H9 (cell line): ENCODE measurements at regions not wholly inside any gene's neighbourhood (a gene's known extent, or its start where the extent isn't known, plus 50 kb on each side); places are given as distances from the start of the nearest gene placed in this dataset.

Source experiments
- DNase-seq: peaks from one replicate; pipeline ENCODE4 v3.0.0-alpha.2; 2017
- H2AFZ ChIP-seq: one replicate; pipeline ENCODE4 v1.6.1; 2013; ENCODE audit warnings: mild to moderate bottlenecking, low read length, control low read depth, moderate library complexity
- H2AK5ac ChIP-seq: 2 replicates; pipeline ENCODE4 v1.6.1; 2013; ENCODE audit warnings: low read length, control low read depth, mixed read lengths; ENCODE audit not compliant: insufficient read length
- H2BK120ac ChIP-seq: one replicate; pipeline ENCODE4 v1.6.1; 2013; ENCODE audit warnings: low read depth, mild to moderate bottlenecking, low read length, control low read depth, inconsistent platforms; ENCODE audit not compliant: poor library complexity, severe bottlenecking
- H2BK12ac ChIP-seq: 2 replicates; pipeline ENCODE4 v1.6.1; 2013; ENCODE audit warnings: low read length, control low read depth, mixed read lengths, low read depth; ENCODE audit not compliant: insufficient read length
- H2BK15ac ChIP-seq: 2 replicates; pipeline ENCODE4 v1.6.1; 2013; ENCODE audit warnings: low read depth, low read length, control low read depth
- H2BK20ac ChIP-seq: one replicate; pipeline ENCODE4 v1.6.1; 2013; ENCODE audit warnings: low read depth, mild to moderate bottlenecking, low read length, control low read depth, inconsistent platforms; ENCODE audit not compliant: poor library complexity, severe bottlenecking
- H2BK5ac ChIP-seq: 2 replicates; pipeline ENCODE4 v1.6.1; 2013; ENCODE audit warnings: low read length, control low read depth, mixed read lengths; ENCODE audit not compliant: insufficient read length
- H3K14ac ChIP-seq: 2 replicates; pipeline ENCODE4 v1.6.1; 2013; ENCODE audit warnings: low read length, control low read depth; ENCODE audit not compliant: insufficient read depth
- H3K18ac ChIP-seq: 2 replicates; pipeline ENCODE4 v1.6.1; 2013; ENCODE audit warnings: low read depth, mild to moderate bottlenecking, mixed read lengths, low read length, control low read depth; ENCODE audit not compliant: insufficient read length
- H3K23ac ChIP-seq: 2 replicates; pipeline ENCODE4 v1.6.1; 2013; ENCODE audit warnings: low read length, control low read depth, mixed read lengths, low read depth; ENCODE audit not compliant: insufficient read length
- H3K23me2 ChIP-seq: 2 replicates; pipeline ENCODE4 v1.6.1; 2013; ENCODE audit warnings: low read depth, mild to moderate bottlenecking, mixed read lengths, low read length, control low read depth; ENCODE audit not compliant: insufficient read length, poor library complexity, severe bottlenecking
- H3K27ac ChIP-seq: 2 replicates; pipeline ENCODE4 v1.5.1; 2013; ENCODE audit warnings: low read length, control low read depth, mixed read lengths, low read depth; ENCODE audit not compliant: insufficient read length
- H3K27me3 ChIP-seq: 2 replicates; pipeline ENCODE4 v1.6.1; 2013; ENCODE audit warnings: low read length, control low read depth, inconsistent platforms; ENCODE audit not compliant: insufficient read depth
- H3K4ac ChIP-seq: 2 replicates; pipeline ENCODE4 v1.6.1; 2013; ENCODE audit warnings: low read depth, mild to moderate bottlenecking, control low read depth, inconsistent platforms, low read length, moderate library complexity
- H3K4me1 ChIP-seq: 2 replicates; pipeline ENCODE4 v1.6.1; 2013; ENCODE audit warnings: low read length, control low read depth, inconsistent platforms; ENCODE audit not compliant: insufficient read depth
- H3K4me2 ChIP-seq: 2 replicates; pipeline ENCODE4 v1.6.1; 2013; ENCODE audit warnings: low read length, control low read depth, mixed read lengths; ENCODE audit not compliant: insufficient read length, insufficient read depth
- H3K56ac ChIP-seq: 2 replicates; pipeline ENCODE4 v1.6.1; 2013; ENCODE audit warnings: low read depth, mild to moderate bottlenecking, mixed read lengths, low read length, control low read depth; ENCODE audit not compliant: insufficient read length
- H3K79me1 ChIP-seq: 2 replicates; pipeline ENCODE4 v1.6.1; 2013; ENCODE audit warnings: low read depth, mild to moderate bottlenecking, moderate library complexity, low read length, control low read depth, inconsistent platforms; ENCODE audit not compliant: insufficient read depth, poor library complexity, severe bottlenecking
- H3K79me2 ChIP-seq: 2 replicates; pipeline ENCODE4 v1.6.1; 2013; ENCODE audit warnings: low read length, control low read depth, inconsistent platforms; ENCODE audit not compliant: insufficient read depth
- H3K9ac ChIP-seq: 2 replicates; pipeline ENCODE4 v1.6.1; 2013; ENCODE audit warnings: low read length, control low read depth, mixed read lengths; ENCODE audit not compliant: insufficient read length; ENCODE audit errors: extremely low read depth
- H3K9me3 ChIP-seq: one replicate; pipeline ENCODE4 v1.6.1; 2013; ENCODE audit warnings: low read depth, low read length, inconsistent platforms; ENCODE audit not compliant: control insufficient read depth
- H3T11ph ChIP-seq: one replicate; pipeline ENCODE4 v1.6.1; 2013; ENCODE audit warnings: mild to moderate bottlenecking, low read length, control low read depth, inconsistent platforms
- H4K20me1 ChIP-seq: one replicate; pipeline ENCODE4 v1.6.1; 2013; ENCODE audit not compliant: control insufficient read depth, insufficient read length, insufficient read depth
- H4K5ac ChIP-seq: 2 replicates; pipeline ENCODE4 v1.6.1; 2013; ENCODE audit warnings: low read depth, mild to moderate bottlenecking, mixed read lengths, low read length, control low read depth; ENCODE audit not compliant: insufficient read length
- H4K8ac ChIP-seq: replicated peaks from 2 replicates; pipeline ENCODE4 v1.6.1; 2013; ENCODE audit warnings: low read length, control low read depth, mixed read lengths, low read depth; ENCODE audit not compliant: insufficient read length
- H4K91ac ChIP-seq: 2 replicates; pipeline ENCODE4 v1.6.1; 2013; ENCODE audit warnings: low read depth, mild to moderate bottlenecking, moderate library complexity, mixed read lengths, low read length, control low read depth; ENCODE audit not compliant: insufficient read length
- H3K27ac Mint-ChIP-seq, 3 experiments: 2 replicates in 2 of 3; 3 replicates in 1 of 3; pipeline ENCODE4 v1.8.0; 2020 to 2021; ENCODE audit warnings: mixed read lengths in 3 of 3, mild to moderate bottlenecking in 1 of 3, moderate library complexity in 1 of 3
- H3K27me3 Mint-ChIP-seq: 2 replicates; pipeline ENCODE4 v1.8.0; 2021; ENCODE audit warnings: low read depth, mild to moderate bottlenecking, moderate library complexity, mixed read lengths
- H3K36me3 Mint-ChIP-seq, 3 experiments: 2 replicates in 2 of 3; 3 replicates in 1 of 3; pipeline ENCODE4 v1.8.0; 2020 to 2021; ENCODE audit warnings: low read depth in 3 of 3, mixed read lengths in 3 of 3; ENCODE audit not compliant: insufficient read depth in 1 of 3
- H3K4me1 Mint-ChIP-seq, 2 experiments: 2 replicates each; pipeline ENCODE4 v1.8.0; 2020; ENCODE audit warnings: mixed read lengths in 2 of 2
- H3K4me3 Mint-ChIP-seq, 2 experiments: 2 replicates in 1 of 2; 3 replicates in 1 of 2; pipeline ENCODE4 v1.8.0; 2020 to 2021; ENCODE audit warnings: mild to moderate bottlenecking in 2 of 2, mixed read lengths in 2 of 2, moderate library complexity in 1 of 2
- H3K9me3 Mint-ChIP-seq, 2 experiments: 2 replicates in 1 of 2; 3 replicates in 1 of 2; pipeline ENCODE4 v1.8.0; 2020; ENCODE audit warnings: mild to moderate bottlenecking in 2 of 2, mixed read lengths in 2 of 2, moderate library complexity in 1 of 2
- CTCF ChIP-seq: fragments of 200-600 bp; sonication (generic); conservative IDR thresholded peaks from 3 replicates; pipeline ENCODE4 v1.8.0; 2021; ENCODE audit warnings: antibody characterized with exemption, mild to moderate bottlenecking
- WGBS: extraction: QIAGEN DNeasy Blood & Tissue Kit; methylation state at CpG from one replicate; pipeline ENCODE4 v1.1.7; 2013; ENCODE audit warnings: missing lambda C conversion rate, low lambda C conversion rate, mixed read lengths; ENCODE audit not compliant: insufficient read length; ENCODE audit errors: extremely low coverage; 5-methylcytosine and 5-hydroxymethylcytosine counted together

GRCh38 chr5:2686321-2687124 lies 65.0 kb downstream of the IRX2 start:
- H3K4me2 ChIP-seq: no peak overlapping the region
- no peak overlapping the region for H3K4ac ChIP-seq
- no peak overlapping the region for H2BK12ac ChIP-seq
- DNase-seq: peak; percentile 61
- no peaks in the 10 kb centered on the region for H4K20me1 ChIP-seq
- Mint-ChIP-seq H3K4me1 (peaks cover 9 to 10% of the 10 kb centered on the region in 2 experiments), H3K9me3 (peaks cover 3 to 4% of the 10 kb centered on the region in 2 experiments; a peak in 4 of 5 replicates), H3K27me3 (peaks cover 15% of the 10 kb centered on the region), H3K4me3 (no peak overlapping the region), H3K36me3 (no peaks in the 10 kb centered on the region; a peak in 2 of 7 replicates), H3K27ac (no peak overlapping the region)
- H2BK5ac ChIP-seq: no peak overlapping the region
- H3K14ac ChIP-seq: no peak overlapping the region
- no peaks in the 10 kb centered on the region; the same call in 1 of the 2 replicates for H3K4me1 ChIP-seq
- no peak overlapping the region for H2BK15ac ChIP-seq
- H3K27me3 ChIP-seq: no peaks in the 10 kb centered on the region
- no peak overlapping the region for H2AFZ ChIP-seq
- WGBS: no CpG with 5 or more reads among the region's 28 CpGs
- no peak overlapping the region for H3K23ac ChIP-seq
- H3K23me2 ChIP-seq: no peaks in the 10 kb centered on the region
- no peak overlapping the region for H4K91ac ChIP-seq
- H2AK5ac ChIP-seq: no peak overlapping the region
- no peak overlapping the region for H3K27ac ChIP-seq
- H3T11ph ChIP-seq: no peak overlapping the region
- no peak overlapping the region for H4K5ac ChIP-seq
- no peak overlapping the region for H2BK20ac ChIP-seq
- no peak overlapping the region for H3K18ac ChIP-seq
- no peak overlapping the region for H3K9ac ChIP-seq
- H3K56ac ChIP-seq: no peak overlapping the region
- TF ChIP-seq CTCF: peak; percentile 40; the same call in 2 of the 3 replicates
- no peak overlapping the region for H2BK120ac ChIP-seq
- no peaks in the 10 kb centered on the region for H3K79me1 ChIP-seq
- no peak overlapping the region for H4K8ac ChIP-seq
- no peaks in the 10 kb centered on the region for H3K79me2 ChIP-seq
- no peaks in the 10 kb centered on the region for H3K9me3 ChIP-seq
